ENCODE measurements at regions not wholly inside any gene's neighbourhood (a gene's known extent, or its start where the extent isn't known, plus 50 kb on each side); places are given as distances from the start of the nearest gene placed in this dataset.

- TF ChIP-seq CTCF (IDR thresholded peaks at IDR 0.05; ENCODE audit: borderline replicate concordance, extremely low read depth, low read length, poor library complexity, severe bottlenecking) = no peak
- no peak for TF ChIP-seq EZH2 (IDR thresholded peaks at IDR 0.05; ENCODE audit: borderline replicate concordance, low read depth, low read length, severe bottlenecking)
Measured at GRCh38 chr5:58107704-58108103, 352.2 kb downstream of the PLK2 start.
